ENCODE measurements at regions not wholly inside any gene's neighbourhood (a gene's known extent, or its start where the extent isn't known, plus 50 kb on each side); places are given as distances from the start of the nearest gene placed in this dataset.

DNA sequence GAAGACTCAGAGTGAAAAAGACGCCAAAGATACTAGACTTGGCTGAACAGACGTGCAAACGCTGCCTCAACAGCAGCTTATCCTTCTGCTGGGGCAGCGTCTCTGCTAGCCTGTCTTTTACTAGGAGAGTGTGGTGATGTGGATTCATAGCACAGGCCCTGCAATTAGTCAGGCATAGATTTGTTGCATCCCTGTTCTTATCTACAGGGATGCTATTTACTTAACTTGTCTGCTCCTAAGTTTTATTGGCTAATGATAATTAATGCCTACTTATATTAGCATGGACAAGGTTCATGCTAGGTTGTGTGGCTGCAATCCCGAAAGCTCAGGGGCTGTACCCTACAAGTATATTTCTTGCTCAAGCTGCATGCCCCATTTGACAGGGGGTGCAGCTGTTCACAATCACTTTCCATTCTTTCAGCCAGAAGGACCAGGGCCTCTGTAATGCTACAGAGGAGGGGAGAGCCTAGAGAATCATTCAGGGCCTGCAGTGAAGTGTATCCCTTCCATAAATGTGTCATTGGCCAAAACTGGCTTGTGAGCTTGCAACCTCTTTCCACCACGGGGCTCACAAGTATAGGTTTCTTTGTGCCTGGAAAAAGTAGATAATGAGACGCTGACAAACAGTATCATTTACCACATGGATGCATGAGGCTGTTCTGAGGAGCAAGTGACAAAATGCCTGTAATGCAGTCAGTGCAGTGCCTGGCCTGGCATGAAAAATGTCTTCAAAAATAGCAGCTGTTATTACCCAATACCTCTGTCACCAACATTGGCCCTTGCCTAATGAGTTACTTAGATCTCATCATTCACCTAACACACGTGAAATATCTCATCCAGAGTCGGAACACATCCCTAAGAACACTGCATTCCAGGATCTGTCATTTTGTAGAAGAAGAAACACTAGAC is 685.8 kb upstream of the API5 start:
- FAIRE-seq, result no peak

DNA sequence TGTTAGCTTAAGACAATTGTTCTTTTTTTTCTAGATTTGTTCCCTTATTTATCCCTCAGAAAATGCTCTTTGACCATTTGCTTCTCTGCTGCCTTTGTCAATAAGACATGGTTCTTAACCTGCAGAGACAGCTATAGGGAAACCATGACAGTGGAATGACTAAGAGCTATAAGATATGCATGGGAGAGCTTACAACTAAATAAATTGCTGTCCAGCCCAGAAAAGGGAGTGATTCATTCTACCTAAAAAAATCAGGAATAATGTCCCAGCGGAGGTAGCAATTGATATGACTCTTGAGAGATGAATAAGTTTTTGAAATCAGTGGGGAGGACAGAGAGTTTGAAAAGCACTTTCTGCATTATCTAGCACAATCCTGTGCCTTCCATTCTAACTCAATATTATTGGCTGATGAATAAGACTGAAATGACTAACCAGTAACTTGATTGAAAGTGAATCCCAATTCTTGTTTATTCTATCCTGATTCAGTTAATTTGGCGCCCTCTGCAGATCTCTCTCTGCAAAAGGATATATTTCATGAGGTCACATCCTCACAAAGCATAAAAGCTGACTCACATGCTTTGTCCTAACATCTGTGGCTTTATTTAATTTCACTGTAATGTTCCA is 680.5 kb upstream of the API5 start:
- FAIRE-seq, result no peak

DNA sequence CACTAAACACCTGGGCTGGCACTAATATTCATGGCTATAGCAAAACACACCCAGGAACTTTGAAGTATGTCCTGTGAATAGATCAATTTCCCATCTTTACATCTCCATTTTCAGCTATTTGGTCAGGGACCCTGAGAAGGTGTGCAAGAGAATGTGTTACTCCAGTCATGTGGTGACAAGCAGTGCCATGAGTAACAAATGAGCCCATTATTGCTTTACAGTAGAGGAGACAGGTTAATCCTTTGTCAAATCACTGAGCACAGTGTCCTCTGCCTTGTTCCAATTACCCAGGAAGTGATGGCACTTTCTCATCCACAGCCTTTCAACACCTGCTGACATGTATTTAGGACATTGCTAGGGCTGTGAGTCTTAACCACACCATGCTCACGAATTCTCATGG is 664.8 kb upstream of the API5 start:
- no peak for FAIRE-seq

DNA sequence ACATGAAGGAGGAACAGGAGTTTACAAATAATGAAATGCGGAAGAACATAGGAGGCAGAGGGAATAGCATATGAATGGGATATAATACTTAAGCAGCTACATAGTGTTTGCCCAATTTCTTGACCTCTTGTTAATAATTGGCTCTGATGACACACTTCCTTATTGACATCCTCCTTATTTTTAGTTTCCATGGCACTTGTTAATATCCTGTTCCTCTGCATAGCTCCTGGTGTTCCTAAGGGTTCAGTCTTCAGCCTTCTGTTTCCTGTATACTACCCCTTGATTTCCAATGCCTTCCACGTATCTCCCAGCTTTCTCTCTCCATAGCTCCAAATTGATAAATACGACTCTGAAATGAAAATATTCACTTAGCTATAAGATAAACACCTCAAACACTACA is 663.8 kb upstream of the API5 start:
- no peak for FAIRE-seq

DNA sequence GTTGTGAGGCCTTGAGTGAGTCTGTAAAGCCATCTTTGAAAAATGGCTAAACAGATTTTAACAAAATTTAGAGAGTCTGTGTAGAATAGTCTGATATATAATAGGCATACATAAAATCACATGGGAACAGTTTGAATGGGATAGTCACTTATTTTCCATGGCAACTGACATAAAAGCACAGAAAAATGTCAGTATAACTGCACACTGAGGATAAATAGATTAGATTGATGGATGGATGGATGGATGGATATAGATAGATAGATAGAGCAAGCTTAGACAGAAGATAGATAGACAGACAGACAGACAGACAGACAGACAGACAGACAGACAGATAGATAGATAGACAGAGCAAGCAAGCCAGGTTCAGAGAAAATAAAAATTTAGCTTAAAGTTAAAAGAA is 660.2 kb upstream of the API5 start:
- no peak for FAIRE-seq

DNA sequence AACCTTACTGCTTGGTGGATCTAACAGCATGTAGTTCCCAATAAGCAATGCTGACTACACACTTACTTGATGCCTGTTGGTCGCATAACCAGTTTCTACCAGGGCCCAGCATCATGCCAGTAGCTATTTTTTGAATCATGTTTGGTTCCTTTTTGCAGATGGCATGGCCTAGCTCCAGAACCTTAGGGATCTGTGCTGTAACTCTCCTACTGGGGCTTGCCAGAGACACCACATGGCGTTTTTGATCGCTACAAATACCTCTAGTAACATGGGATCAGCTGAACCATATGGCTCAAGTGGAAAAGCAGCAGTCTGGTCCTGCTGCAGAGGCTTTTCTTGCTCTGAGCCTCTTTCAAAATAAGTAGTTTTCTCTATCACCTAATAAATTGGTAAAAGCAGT is 654.6 kb upstream of the API5 start:
- no peak for FAIRE-seq

DNA sequence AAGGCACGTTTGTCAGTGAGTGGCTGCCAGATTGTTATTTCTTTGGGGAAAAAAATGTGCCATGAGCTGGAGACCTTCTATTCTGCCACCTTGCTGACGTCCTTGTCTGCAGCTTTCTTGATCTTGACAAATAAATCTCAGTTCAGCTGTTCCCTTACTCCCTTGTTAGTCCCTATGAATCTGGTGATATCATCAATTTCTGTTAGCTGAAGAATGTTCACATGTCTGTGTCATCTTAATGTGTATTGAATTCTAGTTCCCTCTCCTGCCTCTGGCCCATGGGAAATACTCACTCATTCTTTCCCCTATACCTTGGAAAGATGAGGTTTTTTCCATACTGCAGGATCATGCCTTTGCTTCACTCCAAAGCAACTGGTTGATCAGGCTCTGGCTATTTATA is 649.9 kb upstream of the API5 start:
- no peak for FAIRE-seq

DNA sequence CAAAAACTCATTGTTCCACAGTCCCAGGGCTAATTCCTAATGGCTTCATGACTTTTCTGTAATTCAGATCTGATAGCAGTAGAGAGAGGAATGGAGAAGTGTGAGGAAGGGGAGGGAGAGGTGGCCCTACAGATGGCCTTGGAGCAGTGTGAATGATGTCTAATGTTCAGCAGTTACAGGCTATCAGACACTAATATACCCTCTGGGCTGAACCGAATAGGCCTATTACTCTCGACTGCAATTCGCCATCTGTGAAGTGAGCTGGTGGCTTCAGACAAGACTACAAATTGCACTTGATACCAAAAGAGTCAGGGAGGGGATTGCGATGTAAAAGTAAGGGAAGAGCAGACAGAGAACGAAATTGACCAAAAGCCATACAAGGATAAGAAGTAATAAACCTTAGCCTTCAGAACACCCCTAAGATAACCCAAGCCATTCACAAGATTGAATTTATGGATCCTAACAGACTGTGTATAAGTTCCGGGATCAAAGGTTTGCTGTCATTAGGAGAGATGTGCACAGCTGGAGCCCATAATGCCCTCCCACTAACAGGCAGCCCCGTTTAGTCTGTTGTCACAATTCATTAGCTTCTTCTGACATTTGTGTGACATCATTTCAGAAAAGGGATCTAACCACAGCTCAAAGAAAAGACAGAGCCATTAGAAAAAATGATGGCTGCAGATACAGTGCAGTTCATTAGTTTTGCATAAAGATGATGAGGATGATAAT is 642.4 kb upstream of the API5 start:
- FAIRE-seq, result no peak

DNA sequence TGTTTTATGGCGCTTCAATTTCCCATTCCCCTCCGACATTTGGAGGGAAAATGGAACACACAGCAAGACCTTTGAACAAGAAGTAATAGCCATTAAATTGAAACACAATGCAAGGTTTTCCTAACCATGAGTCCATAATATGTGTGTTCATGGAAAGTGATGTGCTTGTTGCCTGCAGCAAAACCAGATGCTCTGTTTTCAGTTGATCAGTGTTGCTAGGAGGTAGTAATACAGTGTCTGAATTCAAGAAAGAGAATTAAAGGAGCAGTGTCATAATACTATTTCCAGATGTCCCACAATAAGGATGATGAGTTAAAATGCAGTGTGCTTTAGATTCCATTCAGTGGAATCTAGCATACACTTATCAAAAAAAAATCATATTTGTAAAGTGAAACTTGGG is 637.4 kb upstream of the API5 start:
- no peak for FAIRE-seq

DNA sequence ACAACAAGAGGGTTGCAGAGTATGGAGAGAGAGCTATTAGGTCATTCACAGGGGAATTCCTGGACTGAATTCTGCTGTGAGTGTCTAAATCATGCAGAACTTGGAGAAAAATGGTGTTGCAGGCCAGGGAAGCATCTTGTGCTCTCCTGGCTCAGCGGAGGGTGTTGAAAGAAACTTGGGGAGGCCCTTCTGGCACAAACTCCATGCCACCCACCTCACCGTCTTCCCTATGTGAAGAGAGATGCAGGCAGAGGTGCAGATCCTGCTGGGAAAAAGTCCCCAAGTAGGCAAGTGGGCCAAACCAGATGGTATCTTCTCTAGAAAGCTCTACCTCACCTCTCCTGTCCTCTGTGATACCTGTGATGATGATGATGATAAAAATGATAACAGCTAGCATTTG is 604.3 kb upstream of the API5 start:
- no peak for FAIRE-seq

DNA sequence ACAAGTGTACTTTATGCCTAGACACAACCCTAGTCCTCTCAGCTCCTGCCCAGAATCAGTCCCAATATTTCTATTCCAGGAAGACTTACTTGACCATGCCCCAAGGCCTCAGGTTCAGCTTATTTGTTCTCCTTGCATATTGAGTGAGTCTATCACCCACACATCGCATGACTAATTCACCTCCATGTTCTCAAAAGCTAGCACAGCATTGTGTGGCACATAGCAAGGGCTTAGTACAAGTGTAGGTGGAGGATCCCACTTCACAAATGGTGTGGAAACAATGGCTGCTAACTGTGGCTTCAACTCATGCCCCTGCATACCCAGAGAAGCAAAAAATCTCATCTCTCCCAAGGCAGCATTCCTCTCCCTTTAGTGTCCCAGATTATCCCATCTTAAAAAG is 602.6 kb upstream of the API5 start:
- no peak for FAIRE-seq

DNA sequence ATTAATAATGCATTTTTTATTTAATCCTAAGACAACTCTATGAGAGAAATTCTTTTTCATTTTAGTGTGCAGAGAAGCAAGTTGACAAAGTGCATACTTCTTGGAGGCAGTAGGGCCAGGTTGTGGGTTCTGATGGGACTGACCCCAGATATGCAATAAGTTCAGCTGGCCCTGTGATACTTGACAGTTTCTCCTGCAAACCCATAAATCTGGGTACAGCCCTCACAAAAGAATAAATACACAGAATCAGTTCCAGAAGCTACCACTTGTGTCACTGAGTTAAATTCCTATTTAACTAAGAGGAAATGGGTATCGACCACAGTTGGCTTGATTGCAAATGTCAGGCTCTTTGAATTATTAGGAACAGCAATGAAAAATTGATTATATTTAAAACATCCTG is 598.5 kb upstream of the API5 start:
- FAIRE-seq, result no peak

DNA sequence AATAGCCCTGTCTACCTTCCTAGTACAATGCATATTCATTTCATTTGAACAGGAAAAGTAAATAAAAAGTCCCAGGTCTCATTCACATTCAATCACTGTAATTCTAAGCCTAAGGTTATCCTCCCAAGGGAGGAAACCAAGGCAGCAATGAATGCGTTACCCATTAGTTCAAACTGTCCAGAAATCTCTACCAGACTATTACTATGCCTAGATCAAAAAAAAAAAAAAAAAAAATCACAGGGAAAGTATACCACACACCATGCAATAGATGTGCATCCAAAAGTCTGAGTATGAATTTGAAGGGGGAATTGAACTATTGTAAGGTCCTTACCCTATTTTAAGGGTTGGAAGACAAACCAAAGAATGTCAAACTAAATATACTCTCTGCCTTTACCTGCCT is 598.0 kb upstream of the API5 start:
- FAIRE-seq, result no peak

DNA sequence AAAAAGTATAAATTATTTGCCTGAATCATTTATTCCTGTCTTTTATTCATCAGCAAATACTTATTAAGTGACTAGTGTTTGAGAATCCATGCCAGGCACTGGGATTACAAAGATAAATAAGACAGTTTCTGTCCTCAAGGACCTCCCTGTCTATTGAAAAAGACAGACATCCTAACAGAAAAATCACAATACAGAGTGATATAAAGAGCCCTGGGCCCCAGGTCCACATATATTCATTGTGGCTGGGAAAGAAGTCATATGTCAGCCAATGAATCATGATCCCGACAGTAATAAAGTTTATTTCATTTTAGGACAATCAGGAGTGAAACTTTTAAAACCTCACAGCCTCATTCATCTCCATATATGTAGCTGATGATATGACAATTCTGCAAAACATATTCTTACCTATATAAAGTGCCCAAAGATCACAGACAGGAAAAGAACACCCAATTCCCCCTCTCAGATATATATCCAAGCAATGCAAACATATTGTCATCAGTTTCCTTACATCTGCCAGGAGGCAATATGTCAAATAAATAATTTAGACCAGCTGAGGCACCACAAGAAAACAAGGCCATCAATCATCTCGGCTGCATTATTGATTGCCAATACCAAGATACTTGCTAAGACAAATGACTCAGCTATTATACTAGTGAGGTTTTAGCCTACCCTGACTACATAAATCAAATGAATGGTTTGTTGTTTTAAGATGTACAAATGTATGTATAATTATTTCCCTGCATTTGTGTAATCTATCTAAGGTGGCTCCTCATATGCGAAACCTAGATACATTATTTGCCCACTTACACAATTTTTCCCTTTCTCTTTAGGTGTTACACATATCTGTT is 590.9 kb upstream of the API5 start:
- no peak for FAIRE-seq

DNA sequence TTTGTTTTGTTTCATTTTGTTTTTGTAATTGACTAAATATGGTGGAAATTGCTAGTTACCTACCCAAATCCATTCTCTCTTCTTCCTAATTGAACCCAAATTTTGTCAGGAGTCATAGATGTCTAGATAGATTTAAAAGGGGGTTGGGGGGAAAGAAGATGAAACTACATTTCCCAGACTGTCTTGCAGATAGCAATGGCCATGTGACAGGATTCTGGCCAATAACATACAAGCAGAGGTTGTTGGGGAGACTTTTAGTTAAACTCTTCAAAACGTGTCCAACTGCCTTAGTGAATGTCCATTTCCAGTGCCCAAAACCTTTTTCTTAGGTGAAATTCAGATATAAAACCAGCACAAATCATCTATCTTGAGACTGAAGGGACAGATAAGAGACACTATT is 583.9 kb upstream of the API5 start:
- FAIRE-seq, result no peak

DNA sequence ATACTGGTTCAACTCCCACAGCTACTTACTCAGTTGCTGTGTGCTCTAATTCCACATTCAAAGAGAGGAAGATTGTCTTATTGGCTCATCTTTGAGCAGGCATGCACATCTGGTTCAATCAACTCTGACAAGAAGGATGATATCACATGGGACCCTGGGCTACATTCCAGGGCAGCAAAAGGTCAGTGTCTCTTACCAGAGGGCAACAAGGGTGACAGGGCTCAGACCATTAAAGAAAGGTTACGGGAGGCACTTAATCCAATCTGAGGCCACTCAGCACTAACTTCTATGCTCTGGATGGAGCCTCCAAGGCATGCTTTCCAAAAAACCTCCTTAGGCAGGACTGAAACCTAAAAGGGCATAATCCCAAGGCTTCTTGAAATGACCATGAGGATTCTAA is 549.4 kb upstream of the API5 start:
- no peak for FAIRE-seq

DNA sequence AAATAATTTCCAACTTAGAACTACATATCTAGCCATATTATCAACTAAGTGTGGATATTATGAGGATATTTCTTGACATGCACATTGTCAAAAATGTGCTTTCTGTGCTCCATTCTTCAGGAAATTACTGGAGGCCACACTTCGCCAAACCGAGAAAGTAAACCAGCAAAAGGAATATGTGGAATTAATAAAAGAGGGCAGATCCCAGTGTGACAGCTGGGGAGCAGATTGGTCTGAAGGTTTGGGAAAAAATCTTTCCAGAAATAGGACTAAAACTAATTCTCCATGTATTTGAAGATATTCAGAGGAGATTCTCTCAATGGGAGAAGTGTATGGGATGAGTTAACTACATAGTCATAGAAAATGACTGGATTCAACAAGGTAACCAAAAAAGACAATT is 546.9 kb upstream of the API5 start:
- FAIRE-seq, result no peak

DNA sequence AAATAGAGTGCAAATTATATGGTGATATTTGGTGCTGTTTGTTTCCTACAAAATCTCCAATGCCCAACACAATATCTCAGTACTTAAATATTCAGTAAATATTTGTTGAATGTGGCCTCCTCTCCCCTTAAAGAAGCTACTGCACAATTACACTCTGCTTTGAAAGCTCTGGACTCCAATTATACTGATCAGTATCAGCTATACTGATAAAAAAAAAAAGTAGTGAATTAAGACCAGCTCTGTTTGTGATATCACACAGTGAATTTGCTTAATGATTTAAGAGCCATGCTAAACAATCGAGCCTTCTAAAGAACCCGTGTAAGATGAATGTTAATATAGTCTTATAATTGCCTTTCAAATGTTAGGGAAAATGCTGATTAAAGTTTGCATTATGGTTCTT is 543.2 kb upstream of the API5 start:
- FAIRE-seq, result no peak

DNA sequence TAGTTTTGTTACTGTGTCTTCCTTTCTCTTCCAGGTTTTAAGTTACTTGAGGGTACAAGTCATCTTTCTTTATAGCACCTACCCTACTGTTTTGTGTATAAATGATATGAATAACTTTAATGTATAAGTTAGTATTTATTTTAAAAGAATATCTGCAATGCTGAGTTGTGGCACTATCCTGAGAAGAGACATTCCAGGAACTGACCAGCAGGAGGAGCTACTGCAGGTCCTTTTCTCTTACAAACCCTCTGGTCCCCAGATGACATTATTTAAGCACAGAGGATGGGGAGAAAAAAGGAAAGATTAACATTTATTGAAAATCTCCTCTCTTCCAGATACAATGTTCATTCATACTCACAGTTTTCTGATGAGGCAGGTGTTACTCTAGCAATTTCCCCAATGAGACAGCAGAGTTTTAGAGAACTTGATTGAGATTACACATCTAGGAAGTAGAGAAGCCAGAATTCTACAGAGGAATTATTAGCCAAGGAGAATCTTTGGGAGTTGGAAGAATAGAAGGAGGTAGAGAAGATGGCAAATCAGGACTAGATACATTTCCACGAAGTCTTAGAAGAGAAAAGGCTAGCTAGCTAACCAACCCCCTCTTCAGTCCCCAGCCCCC is 541.2 kb upstream of the API5 start:
- no peak for FAIRE-seq

DNA sequence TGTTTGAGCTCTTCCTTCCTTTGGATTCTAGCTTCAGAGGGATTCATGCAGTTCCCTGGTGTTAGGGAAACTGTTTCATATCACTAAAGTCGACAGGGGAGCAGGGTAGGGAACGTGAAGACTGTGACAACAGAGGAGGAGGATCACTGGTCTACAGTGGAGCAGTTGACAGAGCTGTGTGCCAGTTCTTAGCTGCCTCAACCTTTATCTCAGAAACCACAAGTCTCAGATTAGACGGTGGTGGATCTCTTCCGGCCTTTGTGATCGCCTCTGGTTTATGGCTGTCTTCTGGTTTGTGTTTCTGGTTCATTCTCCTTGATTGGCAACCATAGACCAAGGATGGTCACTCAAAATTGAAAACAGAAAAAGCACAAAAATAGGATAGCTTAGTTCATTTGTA is 538.9 kb upstream of the API5 start:
- FAIRE-seq, result no peak

DNA sequence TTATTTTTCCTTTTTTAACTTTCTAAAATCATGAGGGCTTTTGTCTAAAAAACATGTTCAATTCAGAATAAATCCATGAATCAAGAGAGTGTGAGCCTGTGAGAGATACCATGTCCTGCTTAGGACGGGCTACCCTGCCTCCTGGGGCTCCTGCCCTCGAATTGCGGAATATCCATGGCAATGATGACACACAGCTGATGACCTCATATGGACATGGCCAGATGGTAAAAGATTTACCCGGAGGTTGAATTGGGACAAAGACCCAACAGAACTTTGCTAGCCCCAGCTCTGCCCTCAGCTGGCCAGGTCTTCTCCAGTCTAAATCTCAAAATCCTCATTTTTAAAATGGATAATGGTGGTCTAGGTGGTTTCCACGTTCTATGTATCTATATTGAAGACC is 538.1 kb upstream of the API5 start:
- no peak for FAIRE-seq

DNA sequence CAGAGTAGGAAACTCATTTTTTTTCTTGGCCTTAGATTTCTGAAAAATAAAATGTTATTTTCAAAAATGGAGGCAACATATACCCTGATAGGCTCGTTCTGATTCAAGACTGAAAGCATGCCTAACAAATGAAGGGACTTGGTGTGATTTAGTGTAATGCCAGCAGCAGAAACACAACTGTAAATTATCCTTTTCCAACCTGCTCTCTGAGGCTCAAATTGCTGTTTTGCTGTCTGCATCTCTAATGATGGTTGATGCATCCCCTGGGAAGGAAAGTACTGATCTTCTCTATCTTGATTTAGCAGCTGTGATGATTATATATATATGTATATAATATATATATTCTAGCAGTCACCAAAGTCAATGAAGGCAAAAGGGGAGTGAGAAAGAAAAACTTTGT is 537.2 kb upstream of the API5 start:
- FAIRE-seq, result no peak

DNA sequence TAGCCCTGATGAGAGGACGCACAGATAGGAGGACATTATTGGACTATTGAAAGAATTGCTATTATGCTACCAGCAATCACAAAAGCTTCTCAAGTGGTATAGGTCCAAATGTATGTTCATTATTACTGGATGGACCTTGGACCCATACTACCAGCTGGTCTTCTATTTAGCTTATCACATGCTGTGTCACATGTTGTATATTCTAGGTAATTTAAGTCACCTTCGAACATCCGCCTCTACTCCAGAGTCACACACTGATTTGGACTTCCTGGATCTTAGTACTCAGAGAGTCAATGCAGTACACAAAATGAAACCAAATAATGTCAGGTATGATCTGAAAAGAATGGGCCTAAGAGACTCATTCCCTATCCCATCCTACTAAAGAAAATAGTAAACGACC is 534.0 kb upstream of the API5 start:
- FAIRE-seq, result no peak
